HEK293 (cell line): ENCODE measurements at regions not wholly inside any gene's neighbourhood (a gene's known extent, or its start where the extent isn't known, plus 50 kb on each side); places are given as distances from the start of the nearest gene placed in this dataset.

Experiments
- ATF2 ChIP-seq: fragments of 450-650 bp; formaldehyde crosslinking; IDR thresholded peaks from 2 replicates; pipeline ENCODE4 v1.5.1; 2016; ENCODE audit warnings: missing biosample characterization, missing genetic modification characterization, low read depth
- CTCF ChIP-seq: fragments of 450-650 bp; formaldehyde crosslinking; IDR thresholded peaks from 2 replicates; pipeline ENCODE4 v1.5.1; 2016; ENCODE audit warnings: missing biosample characterization, missing genetic modification characterization
- GLIS1 ChIP-seq: fragments of 450-650 bp; formaldehyde crosslinking; IDR thresholded peaks from 2 replicates; pipeline ENCODE4 v1.5.1; 2016; ENCODE audit warnings: missing biosample characterization, missing genetic modification characterization
- KLF1 ChIP-seq: fragments of 450-650 bp; formaldehyde crosslinking; IDR thresholded peaks from 2 replicates; pipeline ENCODE4 v1.5.1; 2016; ENCODE audit warnings: missing biosample characterization, missing genetic modification characterization
- KLF16 ChIP-seq: fragments of 450-650 bp; formaldehyde crosslinking; IDR thresholded peaks from 2 replicates; pipeline ENCODE4 v1.5.1; 2017; ENCODE audit warnings: missing biosample characterization, missing genetic modification characterization
- PRDM10 ChIP-seq: fragments of 450-650 bp; formaldehyde crosslinking; IDR thresholded peaks from 2 replicates; pipeline ENCODE4 v1.5.1; 2016; ENCODE audit warnings: missing biosample characterization, missing genetic modification characterization
- REPIN1 ChIP-seq: fragments of 450-650 bp; formaldehyde crosslinking; IDR thresholded peaks from 2 replicates; pipeline ENCODE4 v1.5.1; 2017; ENCODE audit warnings: missing biosample characterization, missing genetic modification characterization, low read depth
- SP7 ChIP-seq: fragments of 450-650 bp; formaldehyde crosslinking; IDR thresholded peaks from 2 replicates; pipeline ENCODE4 v1.5.1; 2016; ENCODE audit warnings: missing biosample characterization, missing genetic modification characterization
- ZNF112 ChIP-seq: fragments of 450-650 bp; formaldehyde crosslinking; IDR thresholded peaks from 2 replicates; pipeline ENCODE4 v1.5.0; 2017; ENCODE audit warnings: missing biosample characterization, missing genetic modification characterization
- ZNF169 ChIP-seq: fragments of 450-650 bp; formaldehyde crosslinking; IDR thresholded peaks from 2 replicates; pipeline ENCODE4 v1.5.1; 2016; ENCODE audit warnings: missing biosample characterization, missing genetic modification characterization
- ZNF175 ChIP-seq: fragments of 450-650 bp; formaldehyde crosslinking; IDR thresholded peaks from 2 replicates; pipeline ENCODE4 v1.5.1; 2016; ENCODE audit warnings: missing biosample characterization, missing genetic modification characterization
- ZNF274 ChIP-seq, 2 experiments: fragments of 200-500 bp in 1 of 2; fragments of 450-650 bp in 1 of 2; sonication (Bioruptor generic) in 1 of 2; formaldehyde crosslinking in 1 of 2; IDR thresholded peaks; 2 replicates each; pipeline versions ENCODE4 v1.5.1 to v1.6.1; 2014 to 2016; ENCODE audit warnings: borderline replicate concordance in 1 of 2, inconsistent platforms in 1 of 2, low read length in 1 of 2, missing biosample characterization in 1 of 2, missing genetic modification characterization in 1 of 2
- ZNF324 ChIP-seq: fragments of 450-650 bp; formaldehyde crosslinking; IDR thresholded peaks from 2 replicates; pipeline ENCODE4 v1.5.1; 2016; ENCODE audit warnings: missing biosample characterization, missing genetic modification characterization
- ZNF423 ChIP-seq: fragments of 450-650 bp; formaldehyde crosslinking; IDR thresholded peaks from 2 replicates; pipeline ENCODE4 v1.5.1; 2016; ENCODE audit warnings: missing biosample characterization, missing genetic modification characterization
- ZNF561 ChIP-seq: fragments of 450-650 bp; IDR thresholded peaks from 2 replicates; pipeline ENCODE4 v1.5.1; 2018; ENCODE audit warnings: missing biosample characterization, missing genetic modification characterization, borderline replicate concordance
- ZNF621 ChIP-seq: fragments of 450-650 bp; formaldehyde crosslinking; IDR thresholded peaks from 2 replicates; pipeline ENCODE4 v1.5.1; 2017; ENCODE audit warnings: missing biosample characterization, missing genetic modification characterization
- ZNF645 ChIP-seq: fragments of 450-650 bp; formaldehyde crosslinking; IDR thresholded peaks from 2 replicates; pipeline ENCODE4; 2016; ENCODE audit warnings: missing biosample characterization, missing genetic modification characterization
- ZNF830 ChIP-seq: fragments of 450-650 bp; IDR thresholded peaks from 2 replicates; pipeline ENCODE4 v1.5.0; 2018; ENCODE audit warnings: missing biosample characterization, missing genetic modification characterization, low read depth, mild to moderate bottlenecking, moderate library complexity
- TF ChIP-seq, protein P1 (sequence below): fragments of 450-650 bp; formaldehyde crosslinking; IDR thresholded peaks from 2 replicates; pipeline ENCODE4 v1.5.1; 2016; ENCODE audit warnings: missing biosample characterization, missing genetic modification characterization
- TF ChIP-seq, protein P2 (sequence below): fragments of 450-650 bp; formaldehyde crosslinking; IDR thresholded peaks from 2 replicates; pipeline ENCODE4 v1.5.1; 2016; ENCODE audit warnings: missing biosample characterization, missing genetic modification characterization, borderline replicate concordance
- TF ChIP-seq, protein P3 (sequence below): sonication (generic); formaldehyde crosslinking; IDR thresholded peaks from 2 replicates; pipeline ENCODE4 v1.8.1; 2022; ENCODE audit warnings: mild to moderate bottlenecking, moderate library complexity, missing genetic modification reagents
- TF ChIP-seq, protein P4 (sequence below): fragments of 450-650 bp; formaldehyde crosslinking; IDR thresholded peaks from 2 replicates; pipeline ENCODE4 v1.5.1; 2017; ENCODE audit warnings: missing biosample characterization, missing genetic modification characterization

GRCh38 chr10:118423800-118424442, 81.8 kb upstream of the FAM204A start (continued):
- TF ChIP-seq ZNF645 (no peak), ZNF621 (tag by site-specific recombination) (no peak), ZNF423 (no peak), KLF1 (no peak), ZNF830 (tag by site-specific recombination) (no peak), ZNF175 (tag by site-specific recombination) (no peak), KLF16 (tag by site-specific recombination) (no peak), ATF2 (no peak), ZNF561 (tag by site-specific recombination) (peak; percentile 70), ZNF112 (tag by site-specific recombination) (no peak), PRDM10 (tag by site-specific recombination) (no peak), REPIN1 (tag by site-specific recombination) (no peak), GLIS1 (tag by site-specific recombination) (no peak), SP7 (tag by site-specific recombination) (0 out of 2 replicates have a peak, but pooled peaks have one; percentile 42), CTCF (tag by site-specific recombination) (peak; percentile 72), ZNF169 (tag by site-specific recombination) (no peak), ZNF274 (IDR thresholded peaks at IDR 0.05; ENCODE audit: low read length) (no peak), ZNF274 (tag by site-specific recombination; IDR thresholded peaks at IDR 0.05; ENCODE audit: borderline replicate concordance) (no peak), ZNF324 (tag by site-specific recombination) (no peak)
- TF ChIP-seq, protein P1, sequence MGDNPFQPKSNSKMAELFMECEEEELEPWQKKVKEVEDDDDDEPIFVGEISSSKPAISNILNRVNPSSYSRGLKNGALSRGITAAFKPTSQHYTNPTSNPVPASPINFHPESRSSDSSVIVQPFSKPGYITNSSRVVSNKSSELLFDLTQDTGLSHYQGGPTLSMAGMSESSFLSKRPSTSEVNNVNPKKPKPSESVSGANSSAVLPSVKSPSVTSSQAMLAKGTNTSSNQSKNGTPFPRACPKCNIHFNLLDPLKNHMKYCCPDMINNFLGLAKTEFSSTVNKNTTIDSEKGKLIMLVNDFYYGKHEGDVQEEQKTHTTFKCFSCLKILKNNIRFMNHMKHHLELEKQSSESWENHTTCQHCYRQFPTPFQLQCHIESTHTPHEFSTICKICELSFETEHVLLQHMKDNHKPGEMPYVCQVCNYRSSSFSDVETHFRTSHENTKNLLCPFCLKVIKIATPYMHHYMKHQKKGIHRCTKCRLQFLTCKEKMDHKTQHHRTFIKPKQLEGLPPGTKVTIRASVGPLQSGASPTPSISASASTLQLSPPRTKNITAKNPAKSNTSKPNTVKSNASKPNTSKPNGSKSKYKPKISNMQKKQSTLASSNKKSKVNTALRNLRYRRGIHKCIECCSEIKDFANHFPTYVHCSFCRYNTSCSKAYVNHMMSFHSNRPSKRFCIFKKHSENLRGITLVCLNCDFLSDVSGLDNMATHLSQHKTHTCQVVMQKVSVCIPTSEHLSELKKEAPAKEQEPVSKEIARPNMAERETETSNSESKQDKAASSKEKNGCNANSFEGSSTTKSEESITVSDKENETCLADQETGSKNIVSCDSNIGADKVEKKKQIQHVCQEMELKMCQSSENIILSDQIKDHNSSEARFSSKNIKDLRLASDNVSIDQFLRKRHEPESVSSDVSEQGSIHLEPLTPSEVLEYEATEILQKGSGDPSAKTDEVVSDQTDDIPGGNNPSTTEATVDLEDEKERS (tag by site-specific recombination) = peak; percentile 69; the same call in 1 of the 2 replicates
- TF ChIP-seq, protein P2, sequence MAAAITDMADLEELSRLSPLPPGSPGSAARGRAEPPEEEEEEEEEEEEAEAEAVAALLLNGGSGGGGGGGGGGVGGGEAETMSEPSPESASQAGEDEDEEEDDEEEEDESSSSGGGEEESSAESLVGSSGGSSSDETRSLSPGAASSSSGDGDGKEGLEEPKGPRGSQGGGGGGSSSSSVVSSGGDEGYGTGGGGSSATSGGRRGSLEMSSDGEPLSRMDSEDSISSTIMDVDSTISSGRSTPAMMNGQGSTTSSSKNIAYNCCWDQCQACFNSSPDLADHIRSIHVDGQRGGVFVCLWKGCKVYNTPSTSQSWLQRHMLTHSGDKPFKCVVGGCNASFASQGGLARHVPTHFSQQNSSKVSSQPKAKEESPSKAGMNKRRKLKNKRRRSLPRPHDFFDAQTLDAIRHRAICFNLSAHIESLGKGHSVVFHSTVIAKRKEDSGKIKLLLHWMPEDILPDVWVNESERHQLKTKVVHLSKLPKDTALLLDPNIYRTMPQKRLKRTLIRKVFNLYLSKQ (tag by site-specific recombination) = no peak
- TF ChIP-seq, protein P3, sequence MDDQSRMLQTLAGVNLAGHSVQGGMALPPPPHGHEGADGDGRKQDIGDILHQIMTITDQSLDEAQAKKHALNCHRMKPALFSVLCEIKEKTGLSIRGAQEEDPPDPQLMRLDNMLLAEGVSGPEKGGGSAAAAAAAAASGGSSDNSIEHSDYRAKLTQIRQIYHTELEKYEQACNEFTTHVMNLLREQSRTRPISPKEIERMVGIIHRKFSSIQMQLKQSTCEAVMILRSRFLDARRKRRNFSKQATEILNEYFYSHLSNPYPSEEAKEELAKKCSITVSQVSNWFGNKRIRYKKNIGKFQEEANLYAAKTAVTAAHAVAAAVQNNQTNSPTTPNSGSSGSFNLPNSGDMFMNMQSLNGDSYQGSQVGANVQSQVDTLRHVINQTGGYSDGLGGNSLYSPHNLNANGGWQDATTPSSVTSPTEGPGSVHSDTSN (CRISPR knock-in tag) = no peak
- TF ChIP-seq, protein P4, sequence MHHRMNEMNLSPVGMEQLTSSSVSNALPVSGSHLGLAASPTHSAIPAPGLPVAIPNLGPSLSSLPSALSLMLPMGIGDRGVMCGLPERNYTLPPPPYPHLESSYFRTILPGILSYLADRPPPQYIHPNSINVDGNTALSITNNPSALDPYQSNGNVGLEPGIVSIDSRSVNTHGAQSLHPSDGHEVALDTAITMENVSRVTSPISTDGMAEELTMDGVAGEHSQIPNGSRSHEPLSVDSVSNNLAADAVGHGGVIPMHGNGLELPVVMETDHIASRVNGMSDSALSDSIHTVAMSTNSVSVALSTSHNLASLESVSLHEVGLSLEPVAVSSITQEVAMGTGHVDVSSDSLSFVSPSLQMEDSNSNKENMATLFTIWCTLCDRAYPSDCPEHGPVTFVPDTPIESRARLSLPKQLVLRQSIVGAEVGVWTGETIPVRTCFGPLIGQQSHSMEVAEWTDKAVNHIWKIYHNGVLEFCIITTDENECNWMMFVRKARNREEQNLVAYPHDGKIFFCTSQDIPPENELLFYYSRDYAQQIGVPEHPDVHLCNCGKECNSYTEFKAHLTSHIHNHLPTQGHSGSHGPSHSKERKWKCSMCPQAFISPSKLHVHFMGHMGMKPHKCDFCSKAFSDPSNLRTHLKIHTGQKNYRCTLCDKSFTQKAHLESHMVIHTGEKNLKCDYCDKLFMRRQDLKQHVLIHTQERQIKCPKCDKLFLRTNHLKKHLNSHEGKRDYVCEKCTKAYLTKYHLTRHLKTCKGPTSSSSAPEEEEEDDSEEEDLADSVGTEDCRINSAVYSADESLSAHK (tag by site-specific recombination) = no peak
